T-helper 2 cell treated with Interferon-gamma antibody and Interleukin-4, amounts not matched to agents 5 μg/mL and 100 μg/mL, for 36 hours (primary cell): ENCODE measurements at regions not wholly inside any gene's neighbourhood (a gene's known extent, or its start where the extent isn't known, plus 50 kb on each side); places are given as distances from the start of the nearest gene placed in this dataset.
"Not testable (repeated sequence)": the region's sequence is repeated elsewhere in the genome, so short reads cannot be mapped to it uniquely, and the experiment has no call there.

ENCODE experiments used
- DNase-seq: peaks from one replicate; pipeline ENCODE4 v3.0.0; 2021; ENCODE audit warnings: low spot score
- H3K27ac Mint-ChIP-seq: one replicate; pipeline ENCODE4 v1.8.0; 2021; ENCODE audit warnings: mild to moderate bottlenecking, mixed read lengths
- H3K27me3 Mint-ChIP-seq: one replicate; pipeline ENCODE4 v1.8.0; 2021; ENCODE audit warnings: low read depth, mixed read lengths
- H3K36me3 Mint-ChIP-seq: one replicate; pipeline ENCODE4 v1.8.0; 2021; ENCODE audit warnings: low read depth, mixed read lengths
- H3K4me1 Mint-ChIP-seq: one replicate; pipeline ENCODE4 v1.8.0; 2021; ENCODE audit warnings: low read depth, mixed read lengths
- H3K4me3 Mint-ChIP-seq: one replicate; pipeline ENCODE4 v1.8.0; 2022; ENCODE audit warnings: mild to moderate bottlenecking, moderate library complexity, mixed read lengths
- H3K9me3 Mint-ChIP-seq: one replicate; pipeline ENCODE4 v1.8.0; 2021; ENCODE audit warnings: mixed read lengths

DNA sequence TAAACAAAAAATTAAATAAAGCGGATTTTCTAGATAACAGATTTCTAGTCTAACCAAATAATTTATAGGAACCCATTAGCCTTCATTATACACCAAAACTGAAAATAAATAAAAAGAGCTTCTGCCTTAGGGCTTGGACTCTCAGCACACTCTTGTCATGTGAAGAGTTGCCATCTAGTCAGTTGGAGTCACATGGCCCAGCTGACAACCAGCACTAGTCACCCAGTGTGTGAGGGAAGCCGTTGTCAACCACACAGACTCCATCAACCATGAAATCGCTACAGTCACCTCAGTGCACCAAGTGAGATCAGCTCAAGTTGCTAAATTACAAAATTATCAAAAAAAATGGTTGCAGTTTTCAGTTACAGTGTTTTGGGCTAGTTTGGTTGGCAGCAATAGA is 470.0 kb downstream of the GASK1B start:
- DNase-seq, result no peak
- no peaks in the 10 kb centered on the region for H3K36me3 Mint-ChIP-seq
- H3K27ac Mint-ChIP-seq, result no peak overlapping the region
- no peaks in the 10 kb centered on the region for H3K4me1 Mint-ChIP-seq
- no peaks in the 10 kb centered on the region for H3K9me3 Mint-ChIP-seq
- no peak overlapping the region for H3K4me3 Mint-ChIP-seq
- H3K27me3 Mint-ChIP-seq, result no peaks in the 10 kb centered on the region

DNA sequence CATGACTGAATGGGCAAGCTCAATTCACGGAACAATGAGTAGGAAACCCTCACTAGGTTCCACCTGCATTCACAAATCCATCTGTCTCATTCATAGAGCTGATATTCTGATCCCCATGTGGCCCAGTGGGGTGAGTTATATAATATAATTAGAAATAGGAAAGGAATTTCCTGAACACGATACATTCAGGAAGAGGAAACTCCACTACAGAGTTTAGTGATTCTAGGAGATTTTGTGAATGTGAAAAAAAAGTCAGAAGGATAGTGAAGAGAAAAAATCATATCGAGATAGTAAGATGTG is 471.2 kb downstream of the GASK1B start:
- Mint-ChIP-seq H3K27ac (no peak overlapping the region), H3K9me3 (no peaks in the 10 kb centered on the region), H3K36me3 (no peaks in the 10 kb centered on the region), H3K4me1 (no peaks in the 10 kb centered on the region), H3K4me3 (no peak overlapping the region), H3K27me3 (no peaks in the 10 kb centered on the region)
- DNase-seq, result no peak

DNA sequence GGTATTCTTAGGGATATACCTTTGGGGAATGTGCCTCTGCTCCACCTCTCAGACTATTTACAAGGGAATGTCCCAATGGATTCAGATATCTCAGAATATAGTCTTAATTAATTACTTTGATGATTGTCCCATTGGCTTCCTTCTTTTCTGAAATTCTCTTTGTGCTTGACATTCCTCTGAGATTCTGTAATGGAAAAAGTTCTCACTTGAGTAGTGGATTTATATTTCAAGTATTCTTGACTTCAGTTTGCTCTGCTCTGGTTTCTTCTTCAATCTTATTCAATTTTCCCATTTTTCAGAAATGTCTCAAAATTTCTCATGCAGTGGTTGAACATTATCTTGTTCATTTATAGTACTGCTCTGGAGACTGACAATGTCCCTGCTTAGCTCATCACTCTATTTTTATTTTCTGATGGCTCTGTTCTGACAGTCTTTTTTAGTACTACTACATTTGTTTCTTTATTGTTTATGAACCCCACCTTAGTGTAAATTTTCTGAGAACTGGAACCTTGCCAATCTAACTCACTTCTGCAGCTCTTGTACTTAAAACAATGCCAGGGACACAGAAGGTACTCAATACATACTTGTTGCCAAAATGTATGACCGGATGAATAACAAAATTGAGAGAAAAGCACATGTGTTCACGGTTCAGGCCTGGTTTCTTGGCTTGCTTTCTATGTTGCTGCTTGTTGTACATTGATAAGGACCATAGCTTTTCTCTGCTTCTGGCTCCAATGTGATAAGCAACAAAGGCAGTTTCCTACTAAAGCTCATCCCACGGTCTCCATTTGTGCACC is 471.7 kb downstream of the GASK1B start:
- no peak for DNase-seq
- Mint-ChIP-seq H3K36me3 (no peaks in the 10 kb centered on the region), H3K4me1 (no peaks in the 10 kb centered on the region), H3K4me3 (no peak overlapping the region), H3K27me3 (no peaks in the 10 kb centered on the region), H3K27ac (no peak overlapping the region), H3K9me3 (no peaks in the 10 kb centered on the region)

- DNase-seq, result no peak
- no peaks in the 10 kb centered on the region for H3K27me3 Mint-ChIP-seq
- H3K9me3 Mint-ChIP-seq, result no peaks in the 10 kb centered on the region
- H3K36me3 Mint-ChIP-seq, result no peaks in the 10 kb centered on the region
- no peak overlapping the region for H3K4me3 Mint-ChIP-seq
- H3K4me1 Mint-ChIP-seq, result no peaks in the 10 kb centered on the region
- no peak overlapping the region for H3K27ac Mint-ChIP-seq
Observed at GRCh38 chr4:157689476-157689875, 468.9 kb downstream of the GRIA2 start.

- Mint-ChIP-seq H3K4me3 (no peak overlapping the region), H3K9me3 (no peaks in the 10 kb centered on the region), H3K4me1 (no peaks in the 10 kb centered on the region), H3K27ac (no peak overlapping the region), H3K36me3 (no peaks in the 10 kb centered on the region), H3K27me3 (no peaks in the 10 kb centered on the region)
- DNase-seq, result no peak
Observed at GRCh38 chr4:157687971-157688370, 467.4 kb downstream of the GRIA2 start.

DNA sequence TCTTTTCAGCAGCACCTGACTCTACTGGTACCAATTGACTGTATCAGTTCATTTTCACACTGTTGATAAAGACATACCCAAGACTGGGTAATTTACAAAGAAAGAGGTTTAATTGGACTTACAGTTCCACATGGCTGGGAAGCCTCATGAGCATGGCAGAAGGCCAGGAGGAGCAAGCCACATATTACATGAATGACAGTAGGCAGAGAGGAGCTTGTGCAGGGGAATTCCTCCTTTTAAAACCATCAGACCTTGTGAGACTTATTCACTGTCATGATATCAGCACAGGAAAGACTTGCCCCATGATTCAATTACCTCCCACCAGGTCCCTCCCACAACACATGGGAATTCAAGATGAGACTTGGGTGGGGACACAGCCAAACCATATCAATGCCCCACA is 458.8 kb downstream of the GRIA2 start:
- not testable (repeated sequence) for H3K36me3 Mint-ChIP-seq, H3K4me1 Mint-ChIP-seq, H3K27me3 Mint-ChIP-seq, DNase-seq, H3K27ac Mint-ChIP-seq, H3K4me3 Mint-ChIP-seq
- peaks cover 17% of the 10 kb centered on the region for H3K9me3 Mint-ChIP-seq

DNA sequence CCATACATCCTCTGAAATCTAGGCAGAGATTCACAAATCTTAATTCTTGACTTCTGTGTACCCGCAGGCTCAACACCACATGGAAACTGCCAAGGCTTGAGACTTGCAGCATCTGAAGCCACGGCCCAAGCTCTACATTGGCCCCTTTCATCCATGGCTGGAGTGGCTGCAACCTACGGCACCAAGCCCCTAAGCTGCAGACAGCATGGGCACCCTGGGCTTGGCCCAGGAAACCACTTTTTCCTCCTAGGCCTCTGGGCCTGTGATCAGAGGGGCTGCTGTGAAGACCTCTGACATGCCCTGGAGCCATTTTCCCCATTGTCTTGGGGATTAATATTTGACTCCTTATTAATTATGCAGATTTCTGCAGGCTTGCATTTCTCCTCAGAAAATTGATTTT is 457.9 kb downstream of the GRIA2 start:
- Mint-ChIP-seq H3K27ac (no peak overlapping the region), H3K36me3 (no peaks in the 10 kb centered on the region), H3K27me3 (no peaks in the 10 kb centered on the region), H3K4me3 (no peak overlapping the region), H3K9me3 (peaks cover 17% of the 10 kb centered on the region), H3K4me1 (no peaks in the 10 kb centered on the region)
- DNase-seq, result no peak

- Mint-ChIP-seq H3K4me1 (no peaks in the 10 kb centered on the region), H3K27me3 (no peaks in the 10 kb centered on the region), H3K4me3 (no peak overlapping the region), H3K36me3 (no peaks in the 10 kb centered on the region), H3K9me3 (peaks cover 13% of the 10 kb centered on the region), H3K27ac (no peak overlapping the region)
- DNase-seq, result no peak
Observed at GRCh38 chr4:157674699-157675098, 454.2 kb downstream of the GRIA2 start.

DNA sequence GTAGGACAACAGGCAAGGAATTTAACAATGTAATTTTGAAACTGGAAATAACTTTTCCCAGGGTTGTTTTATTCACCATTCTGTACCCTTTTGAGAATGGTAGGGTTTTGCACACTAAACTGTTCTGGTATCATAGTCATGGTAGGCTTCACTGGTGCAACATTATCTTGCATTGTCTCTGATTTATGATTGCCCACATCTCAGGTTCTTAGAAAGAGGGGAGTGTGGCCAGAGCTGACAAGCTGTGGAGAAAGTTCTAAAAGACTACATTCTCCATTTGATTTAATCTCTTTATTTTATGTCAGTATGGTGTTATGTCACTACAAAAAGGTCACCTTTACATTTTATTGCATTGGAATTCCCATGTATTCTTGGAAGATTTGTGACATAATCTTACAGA is 447.3 kb downstream of the GRIA2 start:
- H3K4me1 Mint-ChIP-seq, result no peaks in the 10 kb centered on the region
- no peaks in the 10 kb centered on the region for H3K36me3 Mint-ChIP-seq
- no peak overlapping the region for H3K4me3 Mint-ChIP-seq
- H3K27ac Mint-ChIP-seq, result no peak overlapping the region
- DNase-seq, result no peak
- no peaks in the 10 kb centered on the region for H3K9me3 Mint-ChIP-seq
- H3K27me3 Mint-ChIP-seq, result no peaks in the 10 kb centered on the region

DNA sequence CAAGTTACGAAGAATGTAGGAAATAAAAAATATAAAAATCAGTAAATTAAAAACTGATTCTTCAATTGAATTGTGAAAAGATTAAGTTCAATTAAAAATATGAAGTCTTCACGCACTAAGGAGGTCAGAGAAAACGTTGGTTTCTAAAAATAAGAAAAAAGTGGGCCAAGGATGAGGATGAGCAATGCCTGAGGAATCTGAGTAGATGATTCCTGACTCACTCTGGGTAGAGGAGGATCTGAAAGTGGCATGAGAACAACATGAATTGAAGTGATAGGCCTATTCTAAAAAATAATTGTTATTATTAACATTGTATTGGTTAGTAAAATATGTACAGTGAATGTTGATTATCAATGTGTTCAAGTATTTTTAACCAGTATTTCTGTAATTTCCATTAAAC is 444.2 kb downstream of the GRIA2 start:
- no peak for DNase-seq
- no peaks in the 10 kb centered on the region for H3K27me3 Mint-ChIP-seq
- H3K4me1 Mint-ChIP-seq, result no peaks in the 10 kb centered on the region
- H3K9me3 Mint-ChIP-seq, result no peaks in the 10 kb centered on the region
- H3K27ac Mint-ChIP-seq, result no peak overlapping the region
- H3K4me3 Mint-ChIP-seq, result no peak overlapping the region
- H3K36me3 Mint-ChIP-seq, result no peaks in the 10 kb centered on the region

- H3K27ac Mint-ChIP-seq, result no peak overlapping the region
- no peaks in the 10 kb centered on the region for H3K4me1 Mint-ChIP-seq
- no peak for DNase-seq
- no peak overlapping the region for H3K4me3 Mint-ChIP-seq
- no peaks in the 10 kb centered on the region for H3K27me3 Mint-ChIP-seq
- no peaks in the 10 kb centered on the region for H3K36me3 Mint-ChIP-seq
- no peaks in the 10 kb centered on the region for H3K9me3 Mint-ChIP-seq
Observed at GRCh38 chr4:157655096-157655809, 434.7 kb downstream of the GRIA2 start.

- DNase-seq, result no peak
- no peaks in the 10 kb centered on the region for H3K36me3 Mint-ChIP-seq
- no peak overlapping the region for H3K4me3 Mint-ChIP-seq
- no peaks in the 10 kb centered on the region for H3K27me3 Mint-ChIP-seq
- H3K27ac Mint-ChIP-seq, result no peak overlapping the region
- no peaks in the 10 kb centered on the region for H3K4me1 Mint-ChIP-seq
- H3K9me3 Mint-ChIP-seq, result peaks cover 6% of the 10 kb centered on the region
Observed at GRCh38 chr4:157643257-157643656, 422.7 kb downstream of the GRIA2 start.

DNA sequence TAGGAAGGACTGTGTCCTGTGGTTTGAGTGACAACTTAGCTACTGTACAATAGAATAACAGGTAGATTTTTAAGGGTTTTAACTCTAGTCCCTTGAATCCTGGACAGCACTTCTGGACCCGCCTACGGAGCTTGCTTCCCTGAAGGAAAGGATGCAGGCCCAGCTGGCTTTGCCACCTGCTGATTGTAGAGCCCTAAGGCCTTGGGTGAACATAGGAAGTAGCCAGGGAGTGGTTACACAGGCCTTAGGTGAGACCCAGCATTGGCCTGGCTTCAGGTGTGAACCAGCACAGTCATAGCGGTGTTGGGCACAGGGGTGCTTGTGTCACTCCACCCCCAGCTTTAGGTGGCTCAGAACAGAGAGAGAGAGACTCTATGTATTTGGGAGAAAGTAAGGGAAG is 413.5 kb downstream of the GRIA2 start:
- Mint-ChIP-seq H3K9me3 (peaks cover 12% of the 10 kb centered on the region), H3K27me3 (no peaks in the 10 kb centered on the region), H3K4me1 (no peaks in the 10 kb centered on the region), H3K4me3 (no peak overlapping the region), H3K27ac (no peak overlapping the region), H3K36me3 (no peaks in the 10 kb centered on the region)
- DNase-seq, result no peak

DNA sequence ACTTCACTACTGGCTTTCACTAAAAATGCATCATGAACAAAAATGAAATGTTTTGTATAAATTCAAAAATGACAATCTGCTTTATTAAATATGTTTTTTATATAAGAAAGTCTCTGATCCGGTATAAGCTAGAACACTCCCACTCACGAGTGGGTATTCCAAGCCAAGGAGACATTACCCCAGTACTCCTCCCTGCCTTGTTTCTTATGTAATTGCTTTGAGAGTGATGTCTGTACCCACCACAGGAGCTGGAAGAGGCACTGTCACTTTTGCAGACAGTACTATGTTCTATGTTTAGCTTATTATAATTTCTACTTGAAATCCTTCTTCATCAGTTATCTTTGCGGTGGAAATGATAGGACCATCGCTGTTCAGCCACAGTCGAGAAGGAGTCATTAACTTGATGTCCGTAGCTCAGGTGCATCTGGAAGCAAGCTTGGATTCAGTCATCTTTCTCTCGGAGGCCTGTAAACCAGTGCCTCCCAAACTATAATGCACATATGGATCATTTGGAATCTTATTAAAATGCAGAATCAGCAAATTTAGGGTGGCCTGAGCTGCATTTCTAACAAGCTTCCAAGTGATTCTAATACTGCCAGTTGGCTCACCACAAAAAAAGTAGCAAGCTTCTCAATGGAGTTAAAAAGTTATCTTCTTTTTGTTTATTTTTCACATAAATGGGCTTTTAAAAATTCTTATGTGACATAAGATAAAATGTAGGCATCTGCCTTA is 396.4 kb downstream of the GRIA2 start:
- no peaks in the 10 kb centered on the region for H3K27me3 Mint-ChIP-seq
- no peaks in the 10 kb centered on the region for H3K9me3 Mint-ChIP-seq

More for the DNA sequence above, 396.4 kb downstream of the GRIA2 start:
- H3K4me1 Mint-ChIP-seq, result no peaks in the 10 kb centered on the region
- H3K36me3 Mint-ChIP-seq, result no peaks in the 10 kb centered on the region
- no peak overlapping the region for H3K27ac Mint-ChIP-seq
- DNase-seq, result no peak
- no peak overlapping the region for H3K4me3 Mint-ChIP-seq
